Upper lobe of left lung (tissue), 4 donors: ENCODE measurements at regions not wholly inside any gene's neighbourhood (a gene's known extent, or its start where the extent isn't known, plus 50 kb on each side); places are given as distances from the start of the nearest gene placed in this dataset.

Experiments used
- EP300 ChIP-seq, 4 donors: sonication (generic); formaldehyde crosslinking; IDR thresholded peaks; one replicate each; pipeline ENCODE4 v1.5.1; 2017; ENCODE audit warnings: antibody characterized with exemption in 4 of 4, control low read depth in 2 of 4
- POLR2A ChIP-seq, 4 donors: fragments of 450-650 bp; IDR thresholded peaks; one replicate each; pipeline ENCODE4 v1.5.1; 2016 to 2017; ENCODE audit warnings: antibody characterized with exemption in 4 of 4, mild to moderate bottlenecking in 2 of 4
- POLR2AphosphoS5 ChIP-seq, 2 donors: sonication (generic); formaldehyde crosslinking; IDR thresholded peaks; one replicate each; pipeline ENCODE4 v1.5.1; 2017; ENCODE audit warnings: antibody characterized with exemption in 2 of 2
- TF ChIP-seq, protein P1 (sequence below), 6 experiments: fragments of 450-650 bp in 4 of 6; fragments of 200-600 bp in 2 of 6; sonication (generic) in 2 of 6; IDR thresholded peaks; one replicate each; pipeline ENCODE4 v1.5.1; 2016 to 2019; ENCODE audit warnings: antibody characterized with exemption in 6 of 6

DNA sequence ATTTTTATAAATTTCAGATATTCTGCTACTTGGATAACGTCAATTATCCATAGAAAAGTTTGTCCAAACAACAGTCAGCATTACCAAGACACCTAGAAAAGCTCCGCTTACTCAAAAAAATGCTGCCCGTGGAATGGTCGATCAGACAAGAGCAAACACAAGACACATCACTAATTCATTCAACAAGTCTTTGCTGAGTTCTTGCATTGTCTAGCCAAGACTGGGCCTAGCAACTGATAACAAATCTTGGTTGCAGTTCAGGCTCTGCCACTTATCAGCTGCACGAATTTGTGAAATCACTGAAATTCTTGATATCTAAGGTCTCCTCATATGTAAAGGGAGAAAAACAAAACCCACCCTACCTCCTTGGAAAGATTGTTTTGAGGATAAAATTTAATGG is 168.3 kb downstream of the AKR1D1 start:
- TF ChIP-seq, protein P1, sequence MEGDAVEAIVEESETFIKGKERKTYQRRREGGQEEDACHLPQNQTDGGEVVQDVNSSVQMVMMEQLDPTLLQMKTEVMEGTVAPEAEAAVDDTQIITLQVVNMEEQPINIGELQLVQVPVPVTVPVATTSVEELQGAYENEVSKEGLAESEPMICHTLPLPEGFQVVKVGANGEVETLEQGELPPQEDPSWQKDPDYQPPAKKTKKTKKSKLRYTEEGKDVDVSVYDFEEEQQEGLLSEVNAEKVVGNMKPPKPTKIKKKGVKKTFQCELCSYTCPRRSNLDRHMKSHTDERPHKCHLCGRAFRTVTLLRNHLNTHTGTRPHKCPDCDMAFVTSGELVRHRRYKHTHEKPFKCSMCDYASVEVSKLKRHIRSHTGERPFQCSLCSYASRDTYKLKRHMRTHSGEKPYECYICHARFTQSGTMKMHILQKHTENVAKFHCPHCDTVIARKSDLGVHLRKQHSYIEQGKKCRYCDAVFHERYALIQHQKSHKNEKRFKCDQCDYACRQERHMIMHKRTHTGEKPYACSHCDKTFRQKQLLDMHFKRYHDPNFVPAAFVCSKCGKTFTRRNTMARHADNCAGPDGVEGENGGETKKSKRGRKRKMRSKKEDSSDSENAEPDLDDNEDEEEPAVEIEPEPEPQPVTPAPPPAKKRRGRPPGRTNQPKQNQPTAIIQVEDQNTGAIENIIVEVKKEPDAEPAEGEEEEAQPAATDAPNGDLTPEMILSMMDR (IDR thresholded peaks at IDR 0.05) = no peak
- TF ChIP-seq POLR2AphosphoS5 (IDR thresholded peaks at IDR 0.05) (no peak), EP300 (IDR thresholded peaks at IDR 0.05) (no peak), POLR2A (IDR thresholded peaks at IDR 0.05) (no peak)
